Lung (tissue), 11 donors: ENCODE measurements at regions not wholly inside any gene's neighbourhood (a gene's known extent, or its start where the extent isn't known, plus 50 kb on each side); places are given as distances from the start of the nearest gene placed in this dataset.

ENCODE experiments used
- ATAC-seq: fragments of 200-7000 bp; cut with Tn5 transposase; one replicate; pipeline ENCODE4 v1.9.1; 2020; ENCODE audit warnings: moderate number of reproducible peaks; ENCODE audit not compliant: insufficient read depth, low FRiP score
- DNase-seq, 3 donors: peaks; one replicate each; pipeline ENCODE4 v3.0.0-alpha.2; 2013 to 2017
- H3K27ac ChIP-seq, 2 donors: one replicate each; pipeline ENCODE4 v1.5.1; 2013; ENCODE audit warnings: mild to moderate bottlenecking in 2 of 2, moderate library complexity in 2 of 2, control low read depth in 1 of 2, inconsistent platforms in 1 of 2, low read depth in 1 of 2, low read length in 1 of 2
- H3K27me3 ChIP-seq, 3 donors: one replicate each; pipeline ENCODE4 v1.5.1; 2013; ENCODE audit warnings: low read length in 2 of 3; ENCODE audit not compliant: control insufficient read depth in 3 of 3, insufficient read depth in 3 of 3
- H3K36me3 ChIP-seq, 4 donors: one replicate each; pipeline ENCODE4 v1.5.1; 2013; ENCODE audit warnings: low read length in 4 of 4, mild to moderate bottlenecking in 1 of 4, moderate library complexity in 1 of 4; ENCODE audit not compliant: control insufficient read depth in 4 of 4, insufficient read depth in 4 of 4
- H3K4me1 ChIP-seq, 5 donors: one replicate each; pipeline ENCODE4 v1.5.1; 2013; ENCODE audit warnings: low read length in 5 of 5, mild to moderate bottlenecking in 2 of 5, moderate library complexity in 1 of 5; ENCODE audit not compliant: control insufficient read depth in 5 of 5, insufficient read depth in 5 of 5
- H3K4me3 ChIP-seq: one replicate; pipeline ENCODE4 v1.5.1; 2013; ENCODE audit warnings: mild to moderate bottlenecking, control low read depth, moderate library complexity
- H3K9ac ChIP-seq, 2 donors: one replicate each; pipeline ENCODE4 v1.5.1; 2013; ENCODE audit warnings: low read length in 2 of 2, control low read depth in 1 of 2; ENCODE audit not compliant: insufficient read depth in 1 of 2
- H3K9me3 ChIP-seq, 4 donors: one replicate each; pipeline ENCODE4 v1.5.1; 2013; ENCODE audit warnings: low read length in 3 of 4, mild to moderate bottlenecking in 1 of 4, moderate library complexity in 1 of 4; ENCODE audit not compliant: control insufficient read depth in 4 of 4, insufficient read depth in 3 of 4
- WGBS, 2 donors: extraction: QIAGEN DNeasy Blood & Tissue Kit; methylation state at CpG; one replicate each; pipeline ENCODE4 v1.1.7; 2013; 5-methylcytosine and 5-hydroxymethylcytosine counted together
- TF ChIP-seq, protein P1 (sequence below): IDR thresholded peaks from 2 replicates; pipeline ENCODE4 v1.5.1; 2012; ENCODE audit warnings: mild to moderate bottlenecking; ENCODE audit errors: control extremely low read depth, extremely low read depth
- donor health status: control.
- donor health status: control.
- donor health status: Bipolar disorder and iron deficiency.
- donor health status: healthy.
- donor health status: DM: yes; HTN: yes; CAD: no.

DNA sequence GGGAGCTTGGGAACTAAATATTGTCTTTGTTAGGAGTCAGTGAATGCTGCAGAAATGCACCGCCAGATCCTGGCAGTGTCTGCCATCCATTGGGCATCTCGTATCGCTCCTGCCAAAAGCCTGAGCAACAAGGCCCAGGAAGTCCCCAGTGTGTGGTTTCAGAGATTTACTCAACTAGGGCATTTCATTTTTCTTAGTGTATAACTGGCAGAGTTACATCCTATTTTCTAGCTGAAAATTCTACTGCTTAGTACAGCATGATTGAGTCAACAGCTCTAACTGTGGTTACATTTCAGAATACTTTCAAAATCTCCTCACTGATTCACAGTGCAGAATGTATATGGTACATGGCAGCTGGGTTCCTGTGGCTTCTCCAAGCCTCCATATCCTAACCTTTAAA, 95.8 kb upstream of the CREB5 start:
- TF ChIP-seq, protein P1, sequence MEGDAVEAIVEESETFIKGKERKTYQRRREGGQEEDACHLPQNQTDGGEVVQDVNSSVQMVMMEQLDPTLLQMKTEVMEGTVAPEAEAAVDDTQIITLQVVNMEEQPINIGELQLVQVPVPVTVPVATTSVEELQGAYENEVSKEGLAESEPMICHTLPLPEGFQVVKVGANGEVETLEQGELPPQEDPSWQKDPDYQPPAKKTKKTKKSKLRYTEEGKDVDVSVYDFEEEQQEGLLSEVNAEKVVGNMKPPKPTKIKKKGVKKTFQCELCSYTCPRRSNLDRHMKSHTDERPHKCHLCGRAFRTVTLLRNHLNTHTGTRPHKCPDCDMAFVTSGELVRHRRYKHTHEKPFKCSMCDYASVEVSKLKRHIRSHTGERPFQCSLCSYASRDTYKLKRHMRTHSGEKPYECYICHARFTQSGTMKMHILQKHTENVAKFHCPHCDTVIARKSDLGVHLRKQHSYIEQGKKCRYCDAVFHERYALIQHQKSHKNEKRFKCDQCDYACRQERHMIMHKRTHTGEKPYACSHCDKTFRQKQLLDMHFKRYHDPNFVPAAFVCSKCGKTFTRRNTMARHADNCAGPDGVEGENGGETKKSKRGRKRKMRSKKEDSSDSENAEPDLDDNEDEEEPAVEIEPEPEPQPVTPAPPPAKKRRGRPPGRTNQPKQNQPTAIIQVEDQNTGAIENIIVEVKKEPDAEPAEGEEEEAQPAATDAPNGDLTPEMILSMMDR = no peak
- Histone ChIP-seq H3K9me3 (peaks cover 0 to 2% (median 0%) of the 10 kb centered on the region in 4 donors), H3K27ac (no peak overlapping the region), H3K4me3 (no peak overlapping the region), H3K27me3 (no peaks in the 10 kb centered on the region), H3K4me1 (peaks cover 0 to 6% (median 0%) of the 10 kb centered on the region in 5 donors), H3K36me3 (no peaks in the 10 kb centered on the region), H3K9ac (no peak overlapping the region)
- 63 to 89% methylated on average over 3 of the region's 3 CpGs for WGBS, 2 donors
- ATAC-seq (no peak), DNase-seq (no peak)

DNA sequence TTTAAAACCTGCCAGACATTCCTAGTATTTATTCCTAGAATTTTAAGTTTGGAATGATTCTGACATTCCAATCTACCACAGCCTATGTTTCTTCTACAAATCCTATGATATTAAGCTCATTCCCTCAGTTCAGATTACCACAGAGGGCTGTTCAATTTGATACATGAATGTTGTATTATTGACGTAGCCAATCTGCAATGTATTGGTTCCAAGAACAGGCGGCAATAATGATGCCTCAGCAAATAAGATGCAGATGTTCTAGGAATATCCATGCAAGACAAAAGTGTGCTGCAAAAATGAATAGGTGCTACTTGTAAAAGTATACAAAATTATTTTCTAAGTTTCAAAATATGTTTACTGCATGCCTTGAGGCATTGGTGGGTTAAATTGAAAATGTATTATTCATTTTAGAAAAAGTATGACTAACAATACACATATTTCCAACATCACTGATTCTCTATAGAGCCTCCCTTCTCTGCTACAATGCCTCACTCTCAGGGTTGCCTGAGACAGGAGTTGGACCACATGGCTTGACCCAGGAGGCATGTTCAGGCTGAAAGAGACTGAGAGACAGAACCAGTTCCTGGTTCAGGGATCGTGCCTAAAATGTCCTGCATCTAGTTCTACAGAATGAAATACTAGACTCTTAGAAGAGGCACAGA, 94.1 kb upstream of the CREB5 start:
- Histone ChIP-seq H3K4me3 (no peak overlapping the region), H3K27me3 (no peaks in the 10 kb centered on the region), H3K27ac (no peak overlapping the region), H3K36me3 (no peaks in the 10 kb centered on the region), H3K9me3 (no peaks in the 10 kb centered on the region), H3K9ac (no peak overlapping the region), H3K4me1 (peaks cover 0 to 6% (median 0%) of the 10 kb centered on the region in 5 donors)
- ATAC-seq (no peak), DNase-seq (no peak)
- WGBS, 2 donors = 87% methylated on average over 3 of the region's 3 CpGs
- TF ChIP-seq, protein P1 = no peak

DNA sequence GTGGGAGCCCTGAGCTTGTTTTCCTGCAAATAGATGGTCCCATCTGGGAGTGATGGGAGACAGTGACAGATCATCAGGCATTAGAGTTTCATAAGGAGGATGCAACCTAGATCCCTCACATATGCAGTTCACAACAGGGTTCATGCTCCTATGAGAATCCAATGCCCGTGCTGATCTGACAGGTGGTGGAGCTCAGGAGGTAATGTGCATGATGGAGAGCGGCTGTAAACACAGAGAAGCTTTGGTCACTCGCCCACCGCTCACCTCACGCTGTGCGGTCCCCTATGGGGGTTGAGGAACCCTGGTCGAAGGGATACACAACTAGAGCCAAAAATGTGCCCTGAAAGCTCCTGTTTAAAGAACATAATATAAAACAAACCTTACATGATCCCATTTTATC, 88.5 kb upstream of the CREB5 start:
- ATAC-seq (no peak), DNase-seq (no peak)
- H3K27ac ChIP-seq = no peak overlapping the region
- no peak overlapping the region for H3K9ac ChIP-seq
- WGBS, 2 donors = 92 to 97% methylated on average over 7 of the region's 7 CpGs
- H3K4me1 ChIP-seq = no peaks in the 10 kb centered on the region
- H3K27me3 ChIP-seq = no peaks in the 10 kb centered on the region
- no peaks in the 10 kb centered on the region for H3K9me3 ChIP-seq
- no peak overlapping the region for H3K4me3 ChIP-seq
- no peaks in the 10 kb centered on the region for H3K36me3 ChIP-seq
- TF ChIP-seq, protein P1 = no peak

DNA sequence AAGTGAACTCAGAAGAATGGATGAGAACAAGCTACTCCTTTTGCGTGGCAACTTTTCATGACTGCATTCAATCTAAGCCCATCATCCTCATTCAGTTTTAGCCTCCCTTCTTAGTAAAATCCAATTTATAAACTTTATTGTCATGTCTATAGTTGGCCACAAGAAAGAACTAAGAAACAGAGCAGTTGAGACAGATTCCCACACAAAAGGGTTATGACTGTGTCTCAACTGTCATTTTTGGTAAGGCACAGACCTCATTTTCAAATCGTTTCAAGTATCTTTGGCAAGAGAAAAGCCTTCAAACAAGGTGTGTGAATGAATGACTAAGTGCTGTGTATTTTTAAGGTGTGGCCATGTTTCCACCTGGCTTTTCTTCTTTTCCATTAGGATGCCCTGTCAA, 84.2 kb upstream of the CREB5 start:
- TF ChIP-seq, protein P1 = no peak
- Histone ChIP-seq H3K27ac (no peak overlapping the region), H3K9ac (no peak overlapping the region), H3K4me3 (no peak overlapping the region), H3K36me3 (no peaks in the 10 kb centered on the region), H3K4me1 (peaks cover 0 to 18% (median 6%) of the 10 kb centered on the region in 5 donors), H3K9me3 (no peaks in the 10 kb centered on the region), H3K27me3 (no peaks in the 10 kb centered on the region)
- ATAC-seq (no peak), DNase-seq (no peak)
- 69 to 92% methylated on average over 2 of the region's 2 CpGs for WGBS, 2 donors
